Neural cell (in vitro differentiated cells): ENCODE measurements at regions not wholly inside any gene's neighbourhood (a gene's known extent, or its start where the extent isn't known, plus 50 kb on each side); places are given as distances from the start of the nearest gene placed in this dataset.

ENCODE experiments used
- H2AFZ ChIP-seq: fragments of 200-600, 300-800 bp; sonication (generic), shearing (Covaris generic); 2 replicates; pipeline ENCODE4 v1.6.0; 2014; ENCODE audit warnings: low read depth, mild to moderate bottlenecking, antibody characterized with exemption, low read length, moderate library complexity
- H3F3A ChIP-seq: fragments of 200-600 bp; shearing (Covaris generic); 2 replicates; pipeline ENCODE4 v1.6.1; 2016; ENCODE audit warnings: mild to moderate bottlenecking, moderate library complexity, mixed read lengths, antibody characterized with exemption, low read length; ENCODE audit not compliant: insufficient read depth, poor library complexity, severe bottlenecking
- H3K27ac ChIP-seq: fragments of 200-600, 300-800 bp; sonication (generic), shearing (Covaris generic); 2 replicates; pipeline ENCODE4 v1.5.1; 2014; ENCODE audit warnings: mild to moderate bottlenecking, low read length, moderate library complexity
- H3K27me3 ChIP-seq: fragments of 300-800, 200-600 bp; sonication (generic), shearing (Covaris generic); 2 replicates; pipeline ENCODE4 v1.6.0; 2014; ENCODE audit warnings: mild to moderate bottlenecking, low read depth, low read length, moderate library complexity; ENCODE audit not compliant: insufficient read depth
- H3K36me3 ChIP-seq: fragments of 300-800, 200-600 bp; sonication (generic), shearing (Covaris generic); 2 replicates; pipeline ENCODE4 v1.5.1; 2014; ENCODE audit warnings: mild to moderate bottlenecking, antibody characterized with exemption, low read length, moderate library complexity; ENCODE audit not compliant: insufficient read depth
- H3K4me2 ChIP-seq: fragments of 300-800, 200-600 bp; sonication (generic), shearing (Covaris generic); 2 replicates; pipeline ENCODE4 v1.6.0; 2014; ENCODE audit warnings: mild to moderate bottlenecking, low read length
- H3K4me3 ChIP-seq: fragments of 300-800, 200-600 bp; sonication (generic), shearing (Covaris generic); 2 replicates; pipeline ENCODE4 v1.5.1; 2014; ENCODE audit warnings: mild to moderate bottlenecking, low read length, moderate library complexity
- H3K79me2 ChIP-seq: fragments of 200-600 bp; shearing (Covaris generic); replicated peaks from 2 replicates; pipeline ENCODE4 v1.6.0; 2014; ENCODE audit warnings: mild to moderate bottlenecking, low read length, moderate library complexity; ENCODE audit not compliant: insufficient read depth
- H3K9ac ChIP-seq: fragments of 300-800, 200-600 bp; sonication (generic), shearing (Covaris generic); 2 replicates; pipeline ENCODE4 v1.6.1; 2016; ENCODE audit warnings: mild to moderate bottlenecking, low read length, mixed read lengths
- H3K9me2 ChIP-seq: fragments of 200-600 bp; shearing (Covaris generic); 2 replicates; pipeline ENCODE4 v1.6.1; 2016; ENCODE audit warnings: mild to moderate bottlenecking, low read length, mixed read lengths; ENCODE audit not compliant: insufficient read depth
- H3K9me3 ChIP-seq: fragments of 200-600, 300-800 bp; sonication (generic), shearing (Covaris generic); 2 replicates; pipeline ENCODE4 v1.6.1; 2016; ENCODE audit warnings: mild to moderate bottlenecking, mixed run types, low read length, moderate library complexity, mixed read lengths
- H4K20me1 ChIP-seq: fragments of 200-600 bp; shearing (Covaris generic); 2 replicates; pipeline ENCODE4 v1.6.1; 2016; ENCODE audit warnings: mild to moderate bottlenecking, mixed run types; ENCODE audit not compliant: insufficient read depth
- CTCF ChIP-seq: fragments of 450-650 bp; IDR thresholded peaks from 2 replicates; pipeline ENCODE4 v1.5.1; 2014; ENCODE audit warnings: antibody characterized with exemption, mild to moderate bottlenecking, moderate library complexity; ENCODE audit not compliant: poor library complexity, severe bottlenecking
- EP300 ChIP-seq: fragments of 450-650 bp; conservative IDR thresholded peaks from 2 replicates; pipeline ENCODE4 v1.6.1; 2014; ENCODE audit warnings: antibody characterized with exemption, mild to moderate bottlenecking, moderate library complexity; ENCODE audit not compliant: poor library complexity, severe bottlenecking
- EZH2 ChIP-seq: fragments of 200-600, 300-800 bp; shearing (Covaris generic), sonication (generic); IDR thresholded peaks from 2 replicates; pipeline ENCODE4 v1.6.1; 2014; ENCODE audit warnings: antibody characterized with exemption, low read length, borderline replicate concordance, mild to moderate bottlenecking; ENCODE audit not compliant: insufficient read depth, poor library complexity, severe bottlenecking
- MXI1 ChIP-seq: fragments of 450-650 bp; conservative IDR thresholded peaks from 2 replicates; pipeline ENCODE4 v1.6.1; 2014; ENCODE audit warnings: antibody characterized with exemption, mild to moderate bottlenecking; ENCODE audit not compliant: poor library complexity, severe bottlenecking
- POLR2AphosphoS5 ChIP-seq: IDR thresholded peaks from 2 replicates; pipeline ENCODE4 v1.6.1; 2012
- RAD21 ChIP-seq: fragments of 450-650 bp; conservative IDR thresholded peaks from 2 replicates; pipeline ENCODE4 v1.6.1; 2014; ENCODE audit warnings: antibody characterized with exemption, mild to moderate bottlenecking, moderate library complexity
- SMC3 ChIP-seq: fragments of 450-650 bp; conservative IDR thresholded peaks from 2 replicates; pipeline ENCODE4 v1.6.1; 2014; ENCODE audit warnings: antibody characterized with exemption, mild to moderate bottlenecking, moderate library complexity; ENCODE audit not compliant: poor library complexity
- TAF1 ChIP-seq: IDR thresholded peaks from 2 replicates; pipeline ENCODE4 v1.6.1; 2012; ENCODE audit warnings: low read depth
- TF ChIP-seq, protein P1 (sequence below): IDR thresholded peaks from 2 replicates; pipeline ENCODE4 v1.6.1; 2012; ENCODE audit warnings: borderline replicate concordance

DNA sequence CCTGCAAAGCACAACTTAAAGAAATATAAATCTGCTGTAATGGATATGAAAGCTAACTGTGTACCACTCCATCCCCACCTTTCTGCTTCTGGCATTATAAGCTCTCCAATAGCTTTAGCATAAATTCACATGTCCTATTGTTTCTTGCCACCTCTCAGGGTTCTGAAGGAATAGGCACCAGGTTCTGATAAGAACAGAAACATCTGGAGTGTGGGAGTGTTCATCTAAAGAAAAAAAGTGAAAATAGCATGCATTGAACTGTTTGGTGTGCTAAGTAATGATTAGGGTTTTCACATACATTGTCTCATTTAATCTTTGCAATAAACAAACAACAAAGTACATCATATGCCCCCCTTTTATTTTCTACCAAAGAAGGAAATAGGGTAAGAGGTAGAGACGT lies 72.3 kb downstream of the FAM76B start:
- H3K4me2 ChIP-seq, result no peak overlapping the region
- no peaks in the 10 kb centered on the region for H3K27me3 ChIP-seq
- no peaks in the 10 kb centered on the region for H4K20me1 ChIP-seq
- TF ChIP-seq, protein P1, sequence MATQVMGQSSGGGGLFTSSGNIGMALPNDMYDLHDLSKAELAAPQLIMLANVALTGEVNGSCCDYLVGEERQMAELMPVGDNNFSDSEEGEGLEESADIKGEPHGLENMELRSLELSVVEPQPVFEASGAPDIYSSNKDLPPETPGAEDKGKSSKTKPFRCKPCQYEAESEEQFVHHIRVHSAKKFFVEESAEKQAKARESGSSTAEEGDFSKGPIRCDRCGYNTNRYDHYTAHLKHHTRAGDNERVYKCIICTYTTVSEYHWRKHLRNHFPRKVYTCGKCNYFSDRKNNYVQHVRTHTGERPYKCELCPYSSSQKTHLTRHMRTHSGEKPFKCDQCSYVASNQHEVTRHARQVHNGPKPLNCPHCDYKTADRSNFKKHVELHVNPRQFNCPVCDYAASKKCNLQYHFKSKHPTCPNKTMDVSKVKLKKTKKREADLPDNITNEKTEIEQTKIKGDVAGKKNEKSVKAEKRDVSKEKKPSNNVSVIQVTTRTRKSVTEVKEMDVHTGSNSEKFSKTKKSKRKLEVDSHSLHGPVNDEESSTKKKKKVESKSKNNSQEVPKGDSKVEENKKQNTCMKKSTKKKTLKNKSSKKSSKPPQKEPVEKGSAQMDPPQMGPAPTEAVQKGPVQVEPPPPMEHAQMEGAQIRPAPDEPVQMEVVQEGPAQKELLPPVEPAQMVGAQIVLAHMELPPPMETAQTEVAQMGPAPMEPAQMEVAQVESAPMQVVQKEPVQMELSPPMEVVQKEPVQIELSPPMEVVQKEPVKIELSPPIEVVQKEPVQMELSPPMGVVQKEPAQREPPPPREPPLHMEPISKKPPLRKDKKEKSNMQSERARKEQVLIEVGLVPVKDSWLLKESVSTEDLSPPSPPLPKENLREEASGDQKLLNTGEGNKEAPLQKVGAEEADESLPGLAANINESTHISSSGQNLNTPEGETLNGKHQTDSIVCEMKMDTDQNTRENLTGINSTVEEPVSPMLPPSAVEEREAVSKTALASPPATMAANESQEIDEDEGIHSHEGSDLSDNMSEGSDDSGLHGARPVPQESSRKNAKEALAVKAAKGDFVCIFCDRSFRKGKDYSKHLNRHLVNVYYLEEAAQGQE, result no peak
- no peak for TF ChIP-seq EZH2
- no peak for TF ChIP-seq MXI1
- no peak for TF ChIP-seq SMC3
- no peak for TF ChIP-seq RAD21
- no peak for TF ChIP-seq POLR2AphosphoS5
- TF ChIP-seq TAF1, result no peak
- TF ChIP-seq EP300, result no peak
- no peak for TF ChIP-seq CTCF
- no peaks in the 10 kb centered on the region for H3K9me2 ChIP-seq
- H3K4me3 ChIP-seq, result no peak overlapping the region
- no peaks in the 10 kb centered on the region for H3K9me3 ChIP-seq
- no peak overlapping the region for H2AFZ ChIP-seq
- no peak overlapping the region for H3K9ac ChIP-seq
- no peaks in the 10 kb centered on the region for H3F3A ChIP-seq
- H3K36me3 ChIP-seq, result no peaks in the 10 kb centered on the region
- no peak overlapping the region for H3K27ac ChIP-seq
- H3K79me2 ChIP-seq, result no peaks in the 10 kb centered on the region

DNA sequence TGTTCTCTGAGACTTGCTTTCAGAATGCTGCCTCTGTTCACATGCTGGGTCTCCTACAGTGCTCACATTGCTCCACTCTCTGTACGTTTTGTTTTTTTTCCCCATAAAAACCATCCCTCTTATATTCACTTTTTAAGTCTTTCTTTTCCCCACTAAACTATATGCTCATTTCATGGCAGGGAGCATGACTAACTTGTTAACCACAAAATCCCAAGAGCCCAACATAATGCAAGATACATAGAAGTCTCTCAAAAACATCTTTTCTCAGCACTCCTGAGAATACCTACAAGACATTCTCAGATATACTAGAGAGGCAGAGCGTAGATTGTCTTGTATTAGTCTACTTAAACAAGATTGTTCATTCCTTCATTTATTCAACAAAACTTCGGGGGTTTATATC lies 73.3 kb downstream of the FAM76B start:
- no peak overlapping the region for H2AFZ ChIP-seq
- no peaks in the 10 kb centered on the region for H3K79me2 ChIP-seq

More for the DNA sequence above, 73.3 kb downstream of the FAM76B start:
- no peaks in the 10 kb centered on the region for H3K27me3 ChIP-seq
- H3K4me3 ChIP-seq, result no peak overlapping the region
- H3K36me3 ChIP-seq, result no peaks in the 10 kb centered on the region
- H3K4me2 ChIP-seq, result no peak overlapping the region
- no peaks in the 10 kb centered on the region for H4K20me1 ChIP-seq
- H3F3A ChIP-seq, result no peaks in the 10 kb centered on the region
- H3K9me2 ChIP-seq, result no peaks in the 10 kb centered on the region
- no peaks in the 10 kb centered on the region for H3K9me3 ChIP-seq
- TF ChIP-seq EZH2 (no peak), MXI1 (no peak), CTCF (no peak), RAD21 (no peak), TAF1 (no peak), SMC3 (no peak), POLR2AphosphoS5 (no peak), EP300 (no peak)
- TF ChIP-seq, protein P1, result no peak
- H3K27ac ChIP-seq, result no peak overlapping the region
- no peak overlapping the region for H3K9ac ChIP-seq
